GM12878 (cell line): ENCODE measurements at regions not wholly inside any gene's neighbourhood (a gene's known extent, or its start where the extent isn't known, plus 50 kb on each side); places are given as distances from the start of the nearest gene placed in this dataset.

ENCODE experiments used
- HCFC1 ChIP-seq: fragments of 150-350 bp; IDR thresholded peaks from 2 replicates; pipeline ENCODE4 v1.6.1; 2014; ENCODE audit warnings: low read length
- KDM1A ChIP-seq: fragments of 200-600 bp; sonication (generic); IDR thresholded peaks from 2 replicates; pipeline ENCODE4 v1.6.1; 2016; ENCODE audit warnings: borderline replicate concordance
- ZNF274 ChIP-seq: IDR thresholded peaks from one replicate; pipeline ENCODE4 v1.8.0; 2011; ENCODE audit not compliant: insufficient read length, insufficient read depth
- TF ChIP-seq, protein P1 (sequence below), 3 experiments: IDR thresholded peaks in 2 of 3; conservative IDR thresholded peaks in 1 of 3; 2 replicates each; pipeline ENCODE4 v1.5.1; 2011; ENCODE audit warnings: low read depth in 3 of 3, low read length in 3 of 3, mild to moderate bottlenecking in 3 of 3, control low read depth in 2 of 3, moderate library complexity in 2 of 3, inconsistent platforms in 1 of 3, mixed read lengths in 1 of 3; ENCODE audit not compliant: control insufficient read depth in 2 of 3, insufficient read depth in 1 of 3; ENCODE audit errors: extremely low read depth in 1 of 3

DNA sequence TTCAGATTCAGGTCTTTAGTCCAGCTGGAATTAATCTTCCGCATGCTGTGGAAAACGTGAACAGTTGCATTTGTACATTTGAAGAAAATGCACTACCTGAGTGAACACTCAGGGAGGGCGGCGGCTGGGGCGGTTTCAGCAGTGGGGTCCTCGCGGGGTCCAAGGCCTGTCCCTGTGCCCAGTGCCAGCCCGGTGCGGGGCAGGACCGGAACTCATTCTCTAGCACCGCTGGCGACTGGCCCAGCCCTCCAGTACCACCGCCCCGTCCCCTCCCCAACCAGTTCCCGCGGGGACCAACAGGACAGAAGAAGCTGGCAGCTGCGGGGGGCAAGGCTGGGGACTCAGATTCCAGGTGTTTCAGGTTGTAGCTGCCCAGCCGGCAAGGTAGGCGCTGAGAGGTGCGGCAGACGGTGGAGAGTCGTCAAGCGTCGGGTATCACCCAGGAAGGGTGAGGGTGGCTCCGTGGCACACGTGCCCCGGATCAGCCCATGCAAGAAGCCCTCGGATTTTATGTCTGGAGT lies 72.2 kb upstream of the ARNT2 start:
- TF ChIP-seq ZNF274 (no peak), HCFC1 (no peak), KDM1A (no peak)
- TF ChIP-seq, protein P1, sequence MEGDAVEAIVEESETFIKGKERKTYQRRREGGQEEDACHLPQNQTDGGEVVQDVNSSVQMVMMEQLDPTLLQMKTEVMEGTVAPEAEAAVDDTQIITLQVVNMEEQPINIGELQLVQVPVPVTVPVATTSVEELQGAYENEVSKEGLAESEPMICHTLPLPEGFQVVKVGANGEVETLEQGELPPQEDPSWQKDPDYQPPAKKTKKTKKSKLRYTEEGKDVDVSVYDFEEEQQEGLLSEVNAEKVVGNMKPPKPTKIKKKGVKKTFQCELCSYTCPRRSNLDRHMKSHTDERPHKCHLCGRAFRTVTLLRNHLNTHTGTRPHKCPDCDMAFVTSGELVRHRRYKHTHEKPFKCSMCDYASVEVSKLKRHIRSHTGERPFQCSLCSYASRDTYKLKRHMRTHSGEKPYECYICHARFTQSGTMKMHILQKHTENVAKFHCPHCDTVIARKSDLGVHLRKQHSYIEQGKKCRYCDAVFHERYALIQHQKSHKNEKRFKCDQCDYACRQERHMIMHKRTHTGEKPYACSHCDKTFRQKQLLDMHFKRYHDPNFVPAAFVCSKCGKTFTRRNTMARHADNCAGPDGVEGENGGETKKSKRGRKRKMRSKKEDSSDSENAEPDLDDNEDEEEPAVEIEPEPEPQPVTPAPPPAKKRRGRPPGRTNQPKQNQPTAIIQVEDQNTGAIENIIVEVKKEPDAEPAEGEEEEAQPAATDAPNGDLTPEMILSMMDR (IDR thresholded peaks at IDR 0.05 in 2 of 3, conservative IDR thresholded peaks at IDR 0.05 in 1 of 3; ENCODE audit: control insufficient read depth in 2 of 3, extremely low read depth in 1 of 3, insufficient read depth in 1 of 3, low read depth in 3 of 3, low read length in 3 of 3): no peak
